ENCODE measurements at regions not wholly inside any gene's neighbourhood (a gene's known extent, or its start where the extent isn't known, plus 50 kb on each side); places are given as distances from the start of the nearest gene placed in this dataset.

DNA sequence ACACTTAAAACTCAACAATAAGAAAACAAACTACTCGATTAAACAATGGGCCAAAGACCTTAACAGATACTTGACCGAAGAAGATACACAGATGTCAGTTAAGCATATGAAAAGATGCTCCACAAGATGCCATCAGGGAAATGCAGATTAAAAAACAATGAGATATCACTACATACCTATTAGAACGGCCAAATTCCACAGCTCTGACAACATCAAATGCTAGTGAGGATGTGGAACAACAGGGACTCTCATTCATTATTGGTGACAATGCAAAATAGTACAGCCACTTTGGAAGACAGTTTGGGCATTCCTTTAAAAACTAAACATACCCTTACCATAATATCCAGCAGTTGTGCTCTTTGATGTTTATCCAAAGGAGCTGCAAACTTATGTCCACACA, 59.1 kb upstream of the UBE3A start:
- TF ChIP-seq CTCF (IDR thresholded peaks at IDR 0.05) (no peak), POLR2A (IDR thresholded peaks at IDR 0.05) (no peak)
